GM12878 (cell line): ENCODE measurements at regions not wholly inside any gene's neighbourhood (a gene's known extent, or its start where the extent isn't known, plus 50 kb on each side); places are given as distances from the start of the nearest gene placed in this dataset.

ENCODE experiments used
- ATAC-seq: fragments of 200-7000 bp; cut with Tn5 transposase; 3 replicates; pipeline ENCODE4 v1.9.1; 2020; ENCODE audit warnings: mild to moderate bottlenecking, moderate library complexity
- BruUV-seq: library from RNA; stranded (reverse); fragments of 400-500 nt; replicated peaks from 2 replicates; lab custom pipeline; 2021; lab: Mats Ljungman, UMichigan
- CTCF ChIA-PET: fragments of 300-600 bp; sonication (Branson Sonifier 250); formaldehyde crosslinking; extraction: SDS; loops from one replicate; lab custom pipeline; 2021; ENCODE audit warnings: inconsistent platforms; lab: Yijun Ruan, JAX
- POLR2A ChIA-PET: fragments of 350-600 bp; formaldehyde crosslinking; extraction: SDS; loops from one replicate; lab custom pipeline; 2021; ENCODE audit warnings: inconsistent platforms; lab: Charles Lee
- RAD21 ChIA-PET: fragments of 300-600 bp; sonication (Branson Sonifier 250); formaldehyde crosslinking; loops from one replicate; lab custom pipeline; 2023; ENCODE audit warnings: antibody characterized with exemption; ENCODE audit not compliant: unreplicated experiment; lab: Charles Lee
- SMC1A ChIA-PET: fragments of 300-600 bp; sonication (Branson Sonifier 250); formaldehyde crosslinking; loops from one replicate; lab custom pipeline; 2023; ENCODE audit not compliant: unreplicated experiment, uncharacterized antibody; lab: Charles Lee
- DNase-seq: peaks from one replicate; pipeline ENCODE4 v3.0.0-alpha.2; 2011; ENCODE audit warnings: low read depth, low spot score
- FAIRE-seq: peaks from 3 replicates; lab custom pipeline; 2011; peaks lifted over from hg19 to GRCh38; lab: Jason Lieb, UNC
- H2AFZ ChIP-seq: 2 replicates; pipeline ENCODE4 v1.6.0; 2011; ENCODE audit warnings: low read depth, low read length, control low read depth; ENCODE audit not compliant: control insufficient read depth
- H3K27ac ChIP-seq: 2 replicates; pipeline ENCODE4 v1.5.1; 2011; ENCODE audit warnings: control low read depth; ENCODE audit not compliant: control insufficient read depth, insufficient read depth
- H3K27me3 ChIP-seq, 2 experiments: replicated peaks in 1 of 2; 2 replicates each; pipeline versions ENCODE4 v1.6.0 to v1.6.1; 2011; ENCODE audit warnings: low read length in 1 of 2; ENCODE audit not compliant: control insufficient read depth in 2 of 2, insufficient read depth in 2 of 2
- H3K36me3 ChIP-seq, 2 experiments: 2 replicates each; pipeline ENCODE4 v1.5.1; 2011; ENCODE audit warnings: low read length in 1 of 2; ENCODE audit not compliant: control insufficient read depth in 2 of 2, insufficient read depth in 2 of 2
- H3K4me1 ChIP-seq: 2 replicates; pipeline ENCODE4 v1.6.1; 2011; ENCODE audit warnings: mild to moderate bottlenecking, low read length, moderate library complexity, mixed read lengths; ENCODE audit not compliant: control insufficient read depth, insufficient read depth
- H3K4me2 ChIP-seq: 2 replicates; pipeline ENCODE4 v1.6.0; 2011; ENCODE audit warnings: control low read depth; ENCODE audit not compliant: control insufficient read depth, insufficient read depth
- H3K4me3 ChIP-seq: fragments of 200-600 bp; sonication (generic); 2 replicates; pipeline ENCODE4 v1.5.1; 2016
- H3K79me2 ChIP-seq: 2 replicates; pipeline ENCODE4 v1.6.0; 2011; ENCODE audit warnings: low read length; ENCODE audit not compliant: control insufficient read depth, insufficient read depth
- H3K9ac ChIP-seq: 2 replicates; pipeline ENCODE4 v1.8.0; 2011; ENCODE audit warnings: low read length, control low read depth, mixed read lengths; ENCODE audit not compliant: control insufficient read depth, insufficient read depth
- H3K9me3 ChIP-seq: replicated peaks from 3 replicates; pipeline ENCODE4 v1.5.1; 2011; ENCODE audit warnings: mild to moderate bottlenecking, low read length; ENCODE audit not compliant: control insufficient read depth, insufficient read depth
- H4K20me1 ChIP-seq: 2 replicates; pipeline ENCODE4 v1.6.0; 2011; ENCODE audit not compliant: control insufficient read depth, insufficient read depth
- ATF7 ChIP-seq: fragments of 450-650 bp; IDR thresholded peaks from 2 replicates; pipeline ENCODE4 v1.6.1; 2016; ENCODE audit warnings: low read depth, mild to moderate bottlenecking
- BHLHE40 ChIP-seq, 2 experiments: fragments of 450-650 bp in 1 of 2; IDR thresholded peaks; 2 replicates each; pipeline ENCODE4 v1.6.1; 2011 to 2017; ENCODE audit warnings: low read depth in 2 of 2, borderline replicate concordance in 1 of 2, improper control_type of control experiment in 1 of 2, low read length in 1 of 2, mild to moderate bottlenecking in 1 of 2
- CBFB ChIP-seq: IDR thresholded peaks from 2 replicates; pipeline ENCODE4 v1.6.1; 2016; ENCODE audit warnings: antibody characterized with exemption, low read depth
- FOS ChIP-seq: IDR thresholded peaks from 3 replicates; pipeline ENCODE4 v1.6.1; 2011; ENCODE audit warnings: borderline replicate concordance; ENCODE audit not compliant: insufficient read length; ENCODE audit errors: extremely low read depth
- GATAD2B ChIP-seq: fragments of 450-650 bp; conservative IDR thresholded peaks from 2 replicates; pipeline ENCODE4 v1.6.1; 2017; ENCODE audit warnings: low read depth, mild to moderate bottlenecking, moderate library complexity
- KDM1A ChIP-seq: fragments of 200-600 bp; sonication (generic); IDR thresholded peaks from 2 replicates; pipeline ENCODE4 v1.6.1; 2016; ENCODE audit warnings: borderline replicate concordance
- KLF5 ChIP-seq: fragments of 450-650 bp; IDR thresholded peaks from 2 replicates; pipeline ENCODE4 v1.6.1; 2014; ENCODE audit warnings: mild to moderate bottlenecking; ENCODE audit not compliant: partially characterized antibody
- LARP7 ChIP-seq: fragments of 450-650 bp; IDR thresholded peaks from 2 replicates; pipeline ENCODE4 v1.6.1; 2017; ENCODE audit warnings: mild to moderate bottlenecking
- MXI1 ChIP-seq: fragments of 150-350 bp; IDR thresholded peaks from 2 replicates; pipeline ENCODE4 v1.6.1; 2011; ENCODE audit warnings: low read depth, mild to moderate bottlenecking, inconsistent platforms, low read length, improper control_type of control experiment
- NFYB ChIP-seq: IDR thresholded peaks from 2 replicates; pipeline ENCODE4 v1.6.1; 2011; ENCODE audit warnings: low read depth, mild to moderate bottlenecking, low read length, improper control_type of control experiment, moderate library complexity; ENCODE audit not compliant: insufficient read depth
- POU2F2 ChIP-seq: IDR thresholded peaks from 3 replicates; pipeline ENCODE4 v1.6.1; 2011; ENCODE audit warnings: low read depth, mild to moderate bottlenecking, low read length, borderline replicate concordance
- RAD51 ChIP-seq: fragments of 450-650 bp; IDR thresholded peaks from 2 replicates; pipeline ENCODE4 v1.6.1; 2016; ENCODE audit warnings: moderate library complexity, mild to moderate bottlenecking, inconsistent platforms
- RB1 ChIP-seq: fragments of 450-650 bp; formaldehyde crosslinking; IDR thresholded peaks from 2 replicates; pipeline ENCODE4 v1.6.1; 2017; ENCODE audit warnings: mild to moderate bottlenecking, borderline replicate concordance
- RELB ChIP-seq: fragments of 450-650 bp; IDR thresholded peaks from 2 replicates; pipeline ENCODE4 v1.6.1; 2017; ENCODE audit warnings: low read depth, mild to moderate bottlenecking, moderate library complexity
- SMARCA5 ChIP-seq: fragments of 450-650 bp; IDR thresholded peaks from 2 replicates; pipeline ENCODE4 v1.6.1; 2017; ENCODE audit warnings: mild to moderate bottlenecking
- SUZ12 ChIP-seq: fragments of 200-600 bp; sonication (generic); IDR thresholded peaks from one replicate; pipeline ENCODE4 v1.6.1; 2018; ENCODE audit warnings: antibody characterized with exemption, mild to moderate bottlenecking; ENCODE audit not compliant: unreplicated experiment
- TCF7 ChIP-seq: IDR thresholded peaks from 2 replicates; pipeline ENCODE4 v1.6.1; 2014; ENCODE audit warnings: antibody characterized with exemption, borderline replicate concordance
- whole genome bisulfite sequencing: methylation state at CpG from one replicate; pipeline ENCODE4 v1.1.6; 2016; ENCODE audit warnings: low lambda C conversion rate; ENCODE audit not compliant: insufficient replicate concordance, insufficient coverage; ENCODE audit errors: missing lambda C conversion rate; 5-methylcytosine and 5-hydroxymethylcytosine counted together
- in situ Hi-C: fragments of 300-500 bp; cut with MboI; formaldehyde crosslinking; loops from 9 replicates; pipeline ENCODE4 v1.14.3; 2018; ENCODE audit warnings: mixed read lengths
- intact Hi-C: fragments of 100-400 bp; cut with micrococcal nuclease; formaldehyde crosslinking; loops from one replicate; pipeline ENCODE4 v1.14.2; 2022; ENCODE audit not compliant: unreplicated experiment
- TF ChIP-seq, protein P1 (sequence below): fragments of 450-650 bp; IDR thresholded peaks from 2 replicates; pipeline ENCODE4 v1.6.1; 2014; ENCODE audit warnings: mild to moderate bottlenecking
- TF ChIP-seq, protein P2 (sequence below): fragments of 450-650 bp; IDR thresholded peaks from 2 replicates; pipeline ENCODE4 v1.6.1; 2016; ENCODE audit warnings: mild to moderate bottlenecking

- no peaks in the 10 kb centered on the region for H3K79me2 ChIP-seq
- ChIA-PET RAD21 (interaction anchor here (4.7 to 4.9 kb wide), 2 partner anchors 11 to 13 kb away, joined by 57 to 81 read pairs; no protein-coding TSS in a partner anchor), SMC1A (interaction anchor here (0.7 to 6.7 kb wide), 9 partner anchors 8 to 688 kb away, joined by 3 to 94 read pairs (median 6); no protein-coding TSS in a partner anchor), POLR2A (interaction anchor here (0.6 to 3.0 kb wide), 4 partner anchors 10 to 25 kb away, joined by 3 to 20 read pairs (median 9); no protein-coding TSS in a partner anchor), CTCF (interaction anchor here (0.8 to 3.2 kb wide), 3 partner anchors 11 to 116 kb away, joined by 3 to 29 read pairs (median 4); no protein-coding TSS in a partner anchor)
- no peaks in the 10 kb centered on the region for H4K20me1 ChIP-seq
- no peak overlapping the region for H3K4me2 ChIP-seq
- intact Hi-C loops: loop anchor here (5.0 to 10.0 kb wide), 5 partner anchors 513 to 1487 kb away; partner anchors contain the start of genes BOD1L1, CPEB2 and FBXL5
- 94% methylated on average over 8 of the region's 8 CpGs for WGBS
- TF ChIP-seq CBFB: no peak
- no peak for TF ChIP-seq POU2F2
- TF ChIP-seq RELB: no peak
- no peak for TF ChIP-seq RAD51
- TF ChIP-seq ATF7: no peak
- no peak for TF ChIP-seq SMARCA5
- TF ChIP-seq TCF7: no peak
- TF ChIP-seq LARP7: no peak
- TF ChIP-seq FOS: no peak
- TF ChIP-seq NFYB: no peak
- TF ChIP-seq, protein P1, sequence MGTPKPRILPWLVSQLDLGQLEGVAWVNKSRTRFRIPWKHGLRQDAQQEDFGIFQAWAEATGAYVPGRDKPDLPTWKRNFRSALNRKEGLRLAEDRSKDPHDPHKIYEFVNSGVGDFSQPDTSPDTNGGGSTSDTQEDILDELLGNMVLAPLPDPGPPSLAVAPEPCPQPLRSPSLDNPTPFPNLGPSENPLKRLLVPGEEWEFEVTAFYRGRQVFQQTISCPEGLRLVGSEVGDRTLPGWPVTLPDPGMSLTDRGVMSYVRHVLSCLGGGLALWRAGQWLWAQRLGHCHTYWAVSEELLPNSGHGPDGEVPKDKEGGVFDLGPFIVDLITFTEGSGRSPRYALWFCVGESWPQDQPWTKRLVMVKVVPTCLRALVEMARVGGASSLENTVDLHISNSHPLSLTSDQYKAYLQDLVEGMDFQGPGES: no peak
- TF ChIP-seq MXI1: no peak
- no peak for TF ChIP-seq RB1
- no peak for TF ChIP-seq GATAD2B
- no peak for TF ChIP-seq KLF5
- TF ChIP-seq KDM1A: no peak
- TF ChIP-seq SUZ12: no peak
- TF ChIP-seq, protein P2, sequence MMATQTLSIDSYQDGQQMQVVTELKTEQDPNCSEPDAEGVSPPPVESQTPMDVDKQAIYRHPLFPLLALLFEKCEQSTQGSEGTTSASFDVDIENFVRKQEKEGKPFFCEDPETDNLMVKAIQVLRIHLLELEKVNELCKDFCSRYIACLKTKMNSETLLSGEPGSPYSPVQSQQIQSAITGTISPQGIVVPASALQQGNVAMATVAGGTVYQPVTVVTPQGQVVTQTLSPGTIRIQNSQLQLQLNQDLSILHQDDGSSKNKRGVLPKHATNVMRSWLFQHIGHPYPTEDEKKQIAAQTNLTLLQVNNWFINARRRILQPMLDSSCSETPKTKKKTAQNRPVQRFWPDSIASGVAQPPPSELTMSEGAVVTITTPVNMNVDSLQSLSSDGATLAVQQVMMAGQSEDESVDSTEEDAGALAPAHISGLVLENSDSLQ: no peak
- no peak for TF ChIP-seq BHLHE40 (IDR thresholded peaks at IDR 0.05; ENCODE audit: borderline replicate concordance in 1 of 2, low read depth in 2 of 2, low read length in 1 of 2)
- H2AFZ ChIP-seq: no peak overlapping the region
- no peaks in the 10 kb centered on the region for H3K27me3 ChIP-seq
- no TSS peak for BruUV-seq
- no peak overlapping the region for H3K4me3 ChIP-seq
- in situ Hi-C loops: loop anchor here (25.0 kb wide), 1 partner anchor 844 kb away; the partner anchor contains the start of gene CPEB2
- no peak overlapping the region for H3K27ac ChIP-seq
- FAIRE-seq: no peak
- DNase-seq: no peak
- H3K36me3 ChIP-seq: no peaks in the 10 kb centered on the region
- no peak overlapping the region for H3K9ac ChIP-seq
- H3K4me1 ChIP-seq: peaks cover 10% of the 10 kb centered on the region
- ATAC-seq: no peak
- H3K9me3 ChIP-seq: no peaks in the 10 kb centered on the region
These were observed 540.5 kb upstream of the BOD1L1 start for GRCh38 chr4:14167876-14168510.
